IPS DF 6.9 (cell line): ENCODE measurements at regions not wholly inside any gene's neighbourhood (a gene's known extent, or its start where the extent isn't known, plus 50 kb on each side); places are given as distances from the start of the nearest gene placed in this dataset.
"Not testable (repeated sequence)": the region's sequence is repeated elsewhere in the genome, so short reads cannot be mapped to it uniquely, and the experiment has no call there.

Source experiments
- DNase-seq: peaks from one replicate; pipeline ENCODE4 v3.0.0-alpha.2; 2013; ENCODE audit warnings: low read depth, low spot score
- H3K27ac ChIP-seq: one replicate; pipeline ENCODE4 v1.5.1; 2013; ENCODE audit warnings: low read length, control low read depth
- H3K27me3 ChIP-seq: 2 replicates; pipeline ENCODE4 v1.6.1; 2013; ENCODE audit warnings: mild to moderate bottlenecking, low read length; ENCODE audit not compliant: control insufficient read depth, insufficient read depth
- H3K36me3 ChIP-seq: 2 replicates; pipeline ENCODE4 v1.6.1; 2013; ENCODE audit warnings: low read length; ENCODE audit not compliant: control insufficient read depth, insufficient read depth
- H3K4me1 ChIP-seq: 2 replicates; pipeline ENCODE4 v1.6.1; 2013; ENCODE audit warnings: low read length; ENCODE audit not compliant: control insufficient read depth, insufficient read depth
- H3K4me3 ChIP-seq: 2 replicates; pipeline ENCODE4 v1.5.1; 2013; ENCODE audit warnings: mild to moderate bottlenecking, low read length
- H3K9me3 ChIP-seq: 2 replicates; pipeline ENCODE4 v1.6.1; 2013; ENCODE audit warnings: low read length, inconsistent platforms; ENCODE audit not compliant: control insufficient read depth, insufficient read depth
- WGBS: extraction: QIAGEN DNeasy Blood & Tissue Kit; methylation state at CpG from one replicate; pipeline ENCODE4 v1.1.7; 2013; ENCODE audit warnings: mixed read lengths, missing lambda C conversion rate; ENCODE audit not compliant: insufficient read length, insufficient coverage; 5-methylcytosine and 5-hydroxymethylcytosine counted together

GRCh38 chr3:20482350-20482749, 296.3 kb upstream of the SGO1 start:
- no peaks in the 10 kb centered on the region for H3K4me1 ChIP-seq
- WGBS: no CpG with 5 or more reads among the region's 3 CpGs
- no peaks in the 10 kb centered on the region for H3K9me3 ChIP-seq
- no peak for DNase-seq
- no peaks in the 10 kb centered on the region for H3K27me3 ChIP-seq
- H3K36me3 ChIP-seq: no peaks in the 10 kb centered on the region
- H3K4me3 ChIP-seq: no peak overlapping the region
- H3K27ac ChIP-seq: no peak overlapping the region

- Histone ChIP-seq H3K9me3 (no peaks in the 10 kb centered on the region), H3K27ac (no peak overlapping the region), H3K27me3 (no peaks in the 10 kb centered on the region), H3K4me3 (no peak overlapping the region), H3K36me3 (no peaks in the 10 kb centered on the region), H3K4me1 (no peaks in the 10 kb centered on the region)
- peak; percentile 13 for DNase-seq
- WGBS: no CpG with 5 or more reads among the region's 5 CpGs
Observed at GRCh38 chr3:20480786-20481365, 294.9 kb upstream of the SGO1 start.

DNA sequence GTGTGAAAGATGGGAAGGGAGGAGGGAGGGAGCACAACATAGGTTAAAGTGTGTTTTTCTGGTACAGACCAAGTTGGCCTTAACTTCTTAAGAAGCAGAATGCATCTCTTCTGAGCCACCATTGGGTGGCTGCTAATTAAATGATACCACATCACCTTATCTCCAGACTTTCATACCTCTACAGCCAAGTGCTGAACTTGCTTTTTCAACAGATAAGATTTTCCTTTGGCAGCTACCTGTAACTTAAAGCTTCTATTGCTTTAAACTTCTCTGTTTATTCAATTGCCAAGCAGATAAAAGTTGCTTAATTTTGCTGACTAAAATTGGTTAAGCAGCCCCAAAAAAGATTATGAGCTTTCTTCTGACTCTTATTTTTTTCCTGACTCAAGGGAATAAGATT, 292.4 kb upstream of the SGO1 start:
- Histone ChIP-seq H3K36me3 (no peaks in the 10 kb centered on the region), H3K4me1 (no peaks in the 10 kb centered on the region), H3K27me3 (no peaks in the 10 kb centered on the region), H3K4me3 (no peak overlapping the region), H3K27ac (no peak overlapping the region), H3K9me3 (no peaks in the 10 kb centered on the region)
- no peak for DNase-seq

DNA sequence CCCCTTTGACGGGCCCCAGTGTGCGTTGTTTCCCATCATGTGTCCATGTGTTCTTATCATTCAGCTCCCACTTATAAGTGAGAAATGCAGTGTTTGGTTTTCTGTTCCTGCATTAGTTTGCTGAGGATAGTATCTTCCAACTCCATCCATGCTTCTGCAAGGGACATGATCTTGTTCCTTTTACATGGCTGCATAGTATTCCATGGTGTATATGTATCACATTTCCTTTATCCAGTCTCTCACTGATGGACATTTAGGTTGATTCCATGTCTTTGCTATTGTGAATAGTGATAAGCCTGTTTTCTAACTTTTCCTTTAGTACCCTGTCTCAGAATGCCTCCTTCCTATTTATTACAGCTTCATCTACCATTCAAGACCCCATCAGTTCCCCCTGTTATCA, 278.2 kb upstream of the SGO1 start:
- H3K36me3 ChIP-seq, H3K27ac ChIP-seq, H3K9me3 ChIP-seq, DNase-seq, H3K4me1 ChIP-seq, H3K27me3 ChIP-seq, H3K4me3 ChIP-seq: not testable (repeated sequence)
- WGBS: no CpG with 5 or more reads among the region's 2 CpGs

- H3K36me3 ChIP-seq: no peaks in the 10 kb centered on the region
- no peaks in the 10 kb centered on the region for H3K27me3 ChIP-seq
- no peak overlapping the region for H3K4me3 ChIP-seq
- peaks cover 2% of the 10 kb centered on the region; the same call in 1 of the 2 replicates for H3K4me1 ChIP-seq
- H3K27ac ChIP-seq: no peak overlapping the region
- no peaks in the 10 kb centered on the region; the same call in 1 of the 2 replicates for H3K9me3 ChIP-seq
- no peak for DNase-seq
Observed at GRCh38 chr3:20462723-20463122, 276.7 kb upstream of the SGO1 start.

- H3K9me3 ChIP-seq: no peaks in the 10 kb centered on the region; the same call in 1 of the 2 replicates
- WGBS: no CpG with 5 or more reads among the region's 1 CpG
- no peak for DNase-seq
Observed at GRCh38 chr3:20462226-20462625, 276.2 kb upstream of the SGO1 start.

GRCh38 chr3:20458994-20459716, 273.1 kb upstream of the SGO1 start:
- H3K4me1 ChIP-seq: peaks cover 2% of the 10 kb centered on the region; the same call in 1 of the 2 replicates

More at GRCh38 chr3:20462226-20462625, 276.2 kb upstream of the SGO1 start:
- no peaks in the 10 kb centered on the region for H3K36me3 ChIP-seq
- H3K27me3 ChIP-seq: no peaks in the 10 kb centered on the region
- no peak overlapping the region for H3K27ac ChIP-seq
- no peak overlapping the region for H3K4me3 ChIP-seq
- H3K4me1 ChIP-seq: peaks cover 2% of the 10 kb centered on the region; the same call in 1 of the 2 replicates

GRCh38 chr3:20456511-20456910, 270.5 kb upstream of the SGO1 start:
- no peak for DNase-seq
- H3K27me3 ChIP-seq: no peaks in the 10 kb centered on the region
- no peak overlapping the region for H3K27ac ChIP-seq
- no peaks in the 10 kb centered on the region for H3K36me3 ChIP-seq
- no peak overlapping the region for H3K4me3 ChIP-seq
- H3K4me1 ChIP-seq: no peaks in the 10 kb centered on the region
- no peaks in the 10 kb centered on the region; the same call in 1 of the 2 replicates for H3K9me3 ChIP-seq
- WGBS: no CpG with 5 or more reads among the region's 1 CpG

More at GRCh38 chr3:20458994-20459716, 273.1 kb upstream of the SGO1 start:
- WGBS: no CpG with 5 or more reads among the region's 4 CpGs
- DNase-seq: no peak
- no peaks in the 10 kb centered on the region for H3K36me3 ChIP-seq
- H3K27me3 ChIP-seq: no peaks in the 10 kb centered on the region
- H3K4me3 ChIP-seq: no peak overlapping the region
- no peaks in the 10 kb centered on the region; the same call in 1 of the 2 replicates for H3K9me3 ChIP-seq
- no peak overlapping the region for H3K27ac ChIP-seq

- no CpG with 5 or more reads among the region's 1 CpG for WGBS
- no peak for DNase-seq
- Histone ChIP-seq H3K27me3 (no peaks in the 10 kb centered on the region), H3K36me3 (no peaks in the 10 kb centered on the region), H3K4me1 (no peaks in the 10 kb centered on the region), H3K4me3 (no peak overlapping the region), H3K27ac (no peak overlapping the region), H3K9me3 (no peaks in the 10 kb centered on the region; the same call in 1 of the 2 replicates)
Observed at GRCh38 chr3:20451170-20451569, 265.2 kb upstream of the SGO1 start.

- H3K4me1 ChIP-seq: no peaks in the 10 kb centered on the region
- no peaks in the 10 kb centered on the region for H3K36me3 ChIP-seq
- DNase-seq: no peak
- no CpG with 5 or more reads among the region's 1 CpG for WGBS
- H3K27ac ChIP-seq: no peak overlapping the region
- H3K27me3 ChIP-seq: no peaks in the 10 kb centered on the region
- no peak overlapping the region for H3K4me3 ChIP-seq
- H3K9me3 ChIP-seq: no peaks in the 10 kb centered on the region; the same call in 1 of the 2 replicates
Observed at GRCh38 chr3:20450611-20451010, 264.6 kb upstream of the SGO1 start.

DNA sequence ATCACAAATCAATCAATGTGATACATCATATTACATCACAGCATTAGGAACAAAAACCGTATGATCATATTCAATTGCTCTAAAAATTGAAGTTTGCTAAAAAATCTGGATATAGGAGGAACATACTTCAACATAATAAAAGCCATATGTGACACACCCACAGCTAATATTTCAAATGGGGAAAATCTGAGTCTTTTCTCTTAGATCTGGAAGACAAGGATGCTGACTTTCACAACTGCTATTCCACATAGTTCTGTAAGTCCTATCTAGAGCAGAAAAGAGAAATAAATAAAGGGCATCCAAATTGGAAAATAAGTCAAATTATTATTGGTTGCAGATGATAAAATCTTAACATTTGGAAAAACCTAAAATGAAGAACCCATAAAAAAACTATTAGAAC, 256.8 kb upstream of the SGO1 start:
- Histone ChIP-seq H3K4me1 (no peaks in the 10 kb centered on the region), H3K36me3 (no peaks in the 10 kb centered on the region), H3K27me3 (no peaks in the 10 kb centered on the region), H3K9me3 (no peaks in the 10 kb centered on the region), H3K27ac (no peak overlapping the region), H3K4me3 (no peak overlapping the region)
- no CpG with 5 or more reads among the region's 1 CpG for WGBS
- no peak for DNase-seq
